ENCODE measurements at regions not wholly inside any gene's neighbourhood (a gene's known extent, or its start where the extent isn't known, plus 50 kb on each side); places are given as distances from the start of the nearest gene placed in this dataset.

DNA sequence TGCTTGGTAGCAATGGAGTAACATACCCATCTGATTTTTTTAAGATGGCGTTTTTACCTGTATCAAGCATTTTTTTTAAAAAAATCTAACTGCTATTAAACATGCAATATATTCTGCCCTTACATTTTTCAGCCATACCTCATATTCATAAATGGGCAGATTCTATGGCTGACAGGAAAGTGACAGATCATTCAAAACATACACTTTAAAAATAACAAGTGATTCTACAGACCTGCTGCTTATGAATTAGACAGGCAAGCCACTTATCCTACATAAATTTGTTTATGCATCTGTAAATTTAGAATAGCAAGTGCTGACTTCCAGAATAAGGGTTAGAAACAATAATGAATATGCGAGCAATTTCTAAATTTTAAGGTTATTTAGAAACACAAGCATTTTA lies 82.7 kb downstream of the TBXT start:
- no peaks in the 10 kb centered on the region for H3K9me3 ChIP-seq (ENCODE audit: control insufficient read depth, low read length)
- H3K4me2 ChIP-seq (ENCODE audit: low read length), result no peak overlapping the region

DNA sequence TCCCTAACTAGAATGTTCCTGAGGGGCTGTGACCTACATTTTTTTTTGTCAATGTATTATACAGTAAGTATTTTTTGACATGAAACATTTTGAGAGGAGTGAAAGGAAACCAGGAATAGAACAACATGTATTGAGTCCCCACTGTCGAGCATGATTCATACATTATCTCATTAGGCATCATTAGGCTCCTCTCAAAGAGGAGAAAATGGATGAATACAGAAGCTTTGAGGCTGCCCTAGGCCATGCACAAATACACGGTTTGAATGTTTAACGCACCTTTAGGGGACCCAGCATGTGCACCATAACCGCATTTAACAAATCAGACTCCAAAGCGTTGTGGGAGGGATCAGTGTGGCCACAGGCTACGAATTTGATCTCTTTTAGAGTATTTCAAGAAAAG lies 87.8 kb downstream of the TBXT start:
- TF ChIP-seq CTCF (IDR thresholded peaks at IDR 0.05), result no peak
- no peaks in the 10 kb centered on the region for H3K36me3 ChIP-seq (ENCODE audit: control insufficient read depth, insufficient read depth, low read length)
- no peaks in the 10 kb centered on the region for H3K27me3 ChIP-seq (ENCODE audit: control insufficient read depth, insufficient read depth, low read length)
- no peak overlapping the region for H3K4me3 ChIP-seq (ENCODE audit: low read depth, low read length)
- no peak overlapping the region for H2AFZ ChIP-seq
- H3K4me2 ChIP-seq (ENCODE audit: low read length), result no peak overlapping the region
- no peaks in the 10 kb centered on the region for H3K4me1 ChIP-seq
- H3K27ac ChIP-seq, result no peak overlapping the region
- H3K9me3 ChIP-seq (ENCODE audit: control insufficient read depth, low read length), result no peaks in the 10 kb centered on the region
- H3K9ac ChIP-seq, result no peak overlapping the region
- no peaks in the 10 kb centered on the region for H3K79me2 ChIP-seq

More for the DNA sequence above, 82.7 kb downstream of the TBXT start:
- H3K27me3 ChIP-seq (ENCODE audit: control insufficient read depth, insufficient read depth, low read length), result no peaks in the 10 kb centered on the region
- no peak for TF ChIP-seq CTCF (IDR thresholded peaks at IDR 0.05)
- H2AFZ ChIP-seq, result no peak overlapping the region
- no peak overlapping the region for H3K9ac ChIP-seq
- no peaks in the 10 kb centered on the region for H3K4me1 ChIP-seq
- no peak overlapping the region for H3K4me3 ChIP-seq (ENCODE audit: low read depth, low read length)
- H3K36me3 ChIP-seq (ENCODE audit: control insufficient read depth, insufficient read depth, low read length), result no peaks in the 10 kb centered on the region
- H3K79me2 ChIP-seq, result no peaks in the 10 kb centered on the region
- H3K27ac ChIP-seq, result no peak overlapping the region

GRCh38 chr6:166078294-166078693 lies 89.4 kb downstream of the TBXT start:
- Histone ChIP-seq H3K27me3 (ENCODE audit: control insufficient read depth, insufficient read depth, low read length) (no peaks in the 10 kb centered on the region), H3K27ac (no peak overlapping the region), H3K4me1 (no peaks in the 10 kb centered on the region), H3K9ac (no peak overlapping the region), H3K36me3 (ENCODE audit: control insufficient read depth, insufficient read depth, low read length) (no peaks in the 10 kb centered on the region), H3K9me3 (ENCODE audit: control insufficient read depth, low read length) (no peaks in the 10 kb centered on the region), H3K79me2 (no peaks in the 10 kb centered on the region), H3K4me3 (ENCODE audit: low read depth, low read length) (no peak overlapping the region), H2AFZ (no peak overlapping the region), H3K4me2 (ENCODE audit: low read length) (no peak overlapping the region)
- TF ChIP-seq CTCF (IDR thresholded peaks at IDR 0.05), result no peak

DNA sequence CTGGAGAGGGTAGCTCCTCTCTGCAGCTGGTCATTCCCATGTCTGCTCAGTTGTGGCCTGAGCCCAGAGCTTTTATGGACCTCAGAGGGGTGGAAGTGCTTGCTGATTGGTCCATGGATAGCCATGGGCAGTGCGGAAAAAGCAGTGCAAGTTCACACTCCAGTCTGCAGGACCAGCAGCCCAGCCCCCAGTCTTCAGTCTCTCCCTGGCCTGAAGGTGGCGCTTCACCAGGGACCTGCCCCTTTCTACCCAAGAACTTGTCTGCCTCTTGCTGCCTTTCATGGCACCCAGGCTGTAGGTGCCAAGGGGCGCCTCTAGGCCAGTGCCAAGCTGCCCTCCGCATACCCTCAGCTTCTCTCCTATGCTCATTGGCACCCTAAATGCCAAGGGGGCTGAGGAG lies 91.0 kb downstream of the TBXT start:
- no peaks in the 10 kb centered on the region for H3K4me1 ChIP-seq

More for the DNA sequence above, 91.0 kb downstream of the TBXT start:
- Histone ChIP-seq H3K4me3 (ENCODE audit: low read depth, low read length) (no peak overlapping the region), H3K9me3 (ENCODE audit: control insufficient read depth, low read length) (no peaks in the 10 kb centered on the region), H3K9ac (no peak overlapping the region), H3K36me3 (ENCODE audit: control insufficient read depth, insufficient read depth, low read length) (no peaks in the 10 kb centered on the region), H3K27me3 (ENCODE audit: control insufficient read depth, insufficient read depth, low read length) (no peaks in the 10 kb centered on the region), H3K4me2 (ENCODE audit: low read length) (no peak overlapping the region), H3K27ac (no peak overlapping the region), H2AFZ (no peak overlapping the region), H3K79me2 (no peaks in the 10 kb centered on the region)
- TF ChIP-seq CTCF (IDR thresholded peaks at IDR 0.05), result no peak
